ENCODE measurements at regions not wholly inside any gene's neighbourhood (a gene's known extent, or its start where the extent isn't known, plus 50 kb on each side); places are given as distances from the start of the nearest gene placed in this dataset.

- TF ChIP-seq CTCF (IDR thresholded peaks at IDR 0.05) (no peak), POLR2AphosphoS5 (IDR thresholded peaks at IDR 0.05; ENCODE audit: low read depth, low read length) (no peak), SIN3A (IDR thresholded peaks at IDR 0.05; ENCODE audit: borderline replicate concordance, insufficient read depth, low read depth, low read length) (no peak)
These were observed 206.5 kb upstream of the FANCL start for GRCh38 chr2:58447586-58447985.
